ENCODE measurements at regions not wholly inside any gene's neighbourhood (a gene's known extent, or its start where the extent isn't known, plus 50 kb on each side); places are given as distances from the start of the nearest gene placed in this dataset.
A peak's percentile ranks its signal among the peaks of the same experiment; 100 is the strongest.

GRCh38 chr5:74188351-74189105, 452.0 kb downstream of the ENC1 start:
- Histone ChIP-seq H3K9ac (no peak overlapping the region), H3K27me3 (no peaks in the 10 kb centered on the region), H3K27ac (no peak overlapping the region), H3K4me3 (no peak overlapping the region), H3K4me2 (no peak overlapping the region), H2AFZ (replicated peaks) (no peak overlapping the region), H4K20me1 (ENCODE audit: low read depth) (no peaks in the 10 kb centered on the region), H3K9me3 (ENCODE audit: low read depth) (no peaks in the 10 kb centered on the region), H3K4me1 (peaks cover 28% of the 10 kb centered on the region), H3K36me3 (no peaks in the 10 kb centered on the region), H3K79me2 (ENCODE audit: low read depth) (no peaks in the 10 kb centered on the region), H3F3A (ENCODE audit: low read depth) (peaks cover 23% of the 10 kb centered on the region)
- no peak for DNase-seq (ENCODE audit: low spot score)
- TF ChIP-seq CTCF (IDR thresholded peaks at IDR 0.05) (no peak), EZH2phosphoT487 (IDR thresholded peaks at IDR 0.05) (no peak), EZH2 (IDR thresholded peaks at IDR 0.05) (no peak)
- peaks cover 33% of the 10 kb centered on the region for H3K4me1 Mint-ChIP-seq
- peaks cover 2% of the 10 kb centered on the region for H3K9me3 Mint-ChIP-seq
- peaks cover 6% of the 10 kb centered on the region for H3K36me3 Mint-ChIP-seq
- H3K4me3 Mint-ChIP-seq = no peak overlapping the region
- peaks cover 11% of the 10 kb centered on the region for H3K27me3 Mint-ChIP-seq (ENCODE audit: insufficient read depth, low read depth)
- H3K27ac Mint-ChIP-seq = no peak overlapping the region

DNA sequence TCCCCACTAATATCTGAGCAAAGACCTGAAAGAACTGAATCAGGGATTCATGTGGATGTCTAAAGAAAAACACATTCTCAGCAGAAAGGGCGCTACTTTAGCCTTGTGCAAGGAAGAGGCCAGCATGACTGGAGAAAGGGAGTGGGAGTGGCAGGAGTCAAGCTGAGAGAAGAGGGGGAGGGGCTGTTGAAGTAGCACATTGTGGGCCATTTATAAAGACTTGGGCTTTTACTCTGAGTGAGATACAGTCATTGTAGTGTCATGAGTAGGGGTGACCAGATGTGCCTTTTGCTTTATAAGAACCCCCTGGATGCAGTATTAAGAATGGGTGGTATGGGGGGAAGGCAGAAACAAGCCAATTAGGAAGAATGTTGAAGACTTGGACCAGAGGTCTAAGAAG, 452.8 kb downstream of the ENC1 start:
- peaks cover 11% of the 10 kb centered on the region for H3K27me3 Mint-ChIP-seq (ENCODE audit: insufficient read depth, low read depth)
- H3K9me3 Mint-ChIP-seq = peaks cover 2% of the 10 kb centered on the region
- no peaks in the 10 kb centered on the region for H3K27me3 ChIP-seq
- peak overlapping the region; percentile 11 for H3K4me3 ChIP-seq
- peak overlapping the region; percentile 65 for H3K4me2 ChIP-seq
- H3K27ac ChIP-seq = peak overlapping the region; percentile 25
- no peak overlapping the region for H3K4me3 Mint-ChIP-seq
- H3K79me2 ChIP-seq (ENCODE audit: low read depth) = no peaks in the 10 kb centered on the region
- no peaks in the 10 kb centered on the region for H3K9me3 ChIP-seq (ENCODE audit: low read depth)
- TF ChIP-seq EZH2 (IDR thresholded peaks at IDR 0.05) (no peak), EZH2phosphoT487 (IDR thresholded peaks at IDR 0.05) (no peak), CTCF (IDR thresholded peaks at IDR 0.05) (no peak)
- no peak overlapping the region for H3K27ac Mint-ChIP-seq
- peaks cover 6% of the 10 kb centered on the region for H3K36me3 Mint-ChIP-seq
- H4K20me1 ChIP-seq (ENCODE audit: low read depth) = no peaks in the 10 kb centered on the region
- H3K9ac ChIP-seq = no peak overlapping the region
- peaks cover 33% of the 10 kb centered on the region for H3K4me1 Mint-ChIP-seq
- H3F3A ChIP-seq (ENCODE audit: low read depth) = peaks cover 23% of the 10 kb centered on the region
- peak; percentile 69 for DNase-seq (ENCODE audit: low spot score)
- H2AFZ ChIP-seq (replicated peaks) = no peak overlapping the region
- H3K4me1 ChIP-seq = peaks cover 28% of the 10 kb centered on the region
- H3K36me3 ChIP-seq = no peaks in the 10 kb centered on the region

GRCh38 chr5:74186356-74187315, 453.9 kb downstream of the ENC1 start:
- H3K4me2 ChIP-seq = peak overlapping the region; percentile 65

More at GRCh38 chr5:74186356-74187315, 453.9 kb downstream of the ENC1 start:
- Histone ChIP-seq H3K9me3 (ENCODE audit: low read depth) (no peaks in the 10 kb centered on the region), H3K4me3 (peak overlapping the region; percentile 11), H3K4me1 (peaks cover 28% of the 10 kb centered on the region), H3K27me3 (no peaks in the 10 kb centered on the region), H3K79me2 (ENCODE audit: low read depth) (no peaks in the 10 kb centered on the region), H3K36me3 (no peaks in the 10 kb centered on the region), H4K20me1 (ENCODE audit: low read depth) (no peaks in the 10 kb centered on the region), H3K9ac (no peak overlapping the region), H3F3A (ENCODE audit: low read depth) (peaks cover 23% of the 10 kb centered on the region), H2AFZ (replicated peaks) (no peak overlapping the region), H3K27ac (peak overlapping the region; percentile 25)
- Mint-ChIP-seq H3K4me3 (no peak overlapping the region), H3K4me1 (peaks cover 35% of the 10 kb centered on the region), H3K9me3 (peaks cover 6% of the 10 kb centered on the region), H3K36me3 (peaks cover 6% of the 10 kb centered on the region), H3K27ac (no peak overlapping the region), H3K27me3 (ENCODE audit: insufficient read depth, low read depth) (peaks cover 11% of the 10 kb centered on the region)
- TF ChIP-seq EZH2phosphoT487 (IDR thresholded peaks at IDR 0.05) = no peak
- DNase-seq (ENCODE audit: low spot score) = peak; percentile 42
